ENCODE measurements at regions not wholly inside any gene's neighbourhood (a gene's known extent, or its start where the extent isn't known, plus 50 kb on each side); places are given as distances from the start of the nearest gene placed in this dataset.

- TF ChIP-seq CTCF (conservative IDR thresholded peaks at IDR 0.05), result no peak
- H3K27ac ChIP-seq, result no peak overlapping the region
These were observed 464.1 kb downstream of the TNS1 start for GRCh38 chr2:217538719-217539118.

GRCh38 chr2:217535957-217536708 lies 466.7 kb downstream of the TNS1 start:
- TF ChIP-seq CTCF (conservative IDR thresholded peaks at IDR 0.05), result no peak
- no peak overlapping the region for H3K27ac ChIP-seq

GRCh38 chr2:217530392-217531090 lies 472.3 kb downstream of the TNS1 start:
- no peak for TF ChIP-seq CTCF (conservative IDR thresholded peaks at IDR 0.05)
- no peak overlapping the region for H3K27ac ChIP-seq

- TF ChIP-seq CTCF (conservative IDR thresholded peaks at IDR 0.05), result no peak
- no peak overlapping the region for H3K27ac ChIP-seq
These were observed 473.5 kb downstream of the TNS1 start for GRCh38 chr2:217529271-217529670.

GRCh38 chr2:217527590-217528202 lies 475.1 kb downstream of the TNS1 start:
- H3K27ac ChIP-seq, result no peak overlapping the region
- no peak for TF ChIP-seq CTCF (conservative IDR thresholded peaks at IDR 0.05)

- no peak for TF ChIP-seq CTCF (conservative IDR thresholded peaks at IDR 0.05)
- no peak overlapping the region for H3K27ac ChIP-seq
These were observed 477.7 kb downstream of the TNS1 start for GRCh38 chr2:217525076-217525475.

- no peak for TF ChIP-seq CTCF (conservative IDR thresholded peaks at IDR 0.05)
- H3K27ac ChIP-seq, result no peak overlapping the region
These were observed 479.5 kb downstream of the TNS1 start for GRCh38 chr2:217523286-217523685.
